NB4 (cell line): ENCODE measurements at regions not wholly inside any gene's neighbourhood (a gene's known extent, or its start where the extent isn't known, plus 50 kb on each side); places are given as distances from the start of the nearest gene placed in this dataset.

Experiments used
- DNase-seq: peaks from one replicate; pipeline ENCODE4 v3.0.0; 2010; ENCODE audit warnings: low read depth
- H3K4me3 ChIP-seq: one replicate; pipeline ENCODE4 v1.5.1; 2011; ENCODE audit warnings: mild to moderate bottlenecking, low read depth, low read length, moderate library complexity
- MYC ChIP-seq: IDR thresholded peaks from 2 replicates; pipeline ENCODE4 v1.6.1; 2011; ENCODE audit warnings: low read depth, low read length
- POLR2A ChIP-seq: IDR thresholded peaks from 2 replicates; pipeline ENCODE4 v1.6.1; 2011; ENCODE audit warnings: mild to moderate bottlenecking; ENCODE audit not compliant: insufficient read length; ENCODE audit errors: extremely low read depth
- TF ChIP-seq, protein P1 (sequence below): IDR thresholded peaks from 2 replicates; pipeline ENCODE4 v1.6.1; 2011; ENCODE audit warnings: low read depth, low read length
- TF ChIP-seq, protein P2 (sequence below): IDR thresholded peaks from one replicate; pipeline ENCODE4 v1.5.1; 2012; ENCODE audit warnings: low read depth, low read length

DNA sequence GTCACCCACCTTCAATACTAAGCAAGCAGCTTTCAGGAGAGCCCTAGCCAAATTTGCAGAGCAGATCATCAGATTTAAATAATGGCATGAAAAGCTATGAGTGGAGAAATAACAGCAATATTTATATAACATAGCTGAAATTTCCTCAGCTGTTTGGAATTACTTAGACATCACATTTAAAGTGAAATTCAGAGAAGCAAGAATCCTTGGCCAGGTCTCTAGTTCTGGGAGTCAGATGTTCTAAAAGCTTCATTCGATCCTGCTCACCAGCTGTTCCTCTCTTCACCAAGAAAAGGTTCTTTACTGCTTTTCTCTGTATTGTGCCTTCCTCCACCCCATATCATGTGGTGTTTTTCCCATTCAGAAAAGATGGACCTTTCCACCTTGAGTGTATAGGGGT is 152.3 kb upstream of the JAG1 start:
- DNase-seq = no peak

DNA sequence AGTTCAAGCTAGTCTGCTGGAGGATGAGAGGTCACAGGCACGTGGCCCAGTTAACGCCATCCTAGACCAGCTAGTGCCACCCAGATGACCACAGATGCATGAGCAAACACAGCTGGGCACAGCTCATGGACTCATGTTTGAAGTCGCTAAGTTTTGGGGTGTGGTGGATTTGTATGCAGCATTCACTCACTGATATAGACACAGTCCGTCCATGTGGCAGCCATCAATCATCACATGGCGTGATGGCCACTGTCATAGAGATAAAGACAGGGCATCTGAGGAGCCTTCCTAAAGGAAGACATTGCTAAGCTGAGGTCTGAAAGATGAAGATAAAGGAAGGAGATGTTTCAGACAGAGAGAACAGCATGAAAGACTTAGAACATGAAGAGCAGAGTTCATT is 154.4 kb upstream of the JAG1 start:
- TF ChIP-seq MYC = no peak
- TF ChIP-seq, protein P1, sequence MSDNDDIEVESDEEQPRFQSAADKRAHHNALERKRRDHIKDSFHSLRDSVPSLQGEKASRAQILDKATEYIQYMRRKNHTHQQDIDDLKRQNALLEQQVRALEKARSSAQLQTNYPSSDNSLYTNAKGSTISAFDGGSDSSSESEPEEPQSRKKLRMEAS = no peak
- TF ChIP-seq, protein P2, sequence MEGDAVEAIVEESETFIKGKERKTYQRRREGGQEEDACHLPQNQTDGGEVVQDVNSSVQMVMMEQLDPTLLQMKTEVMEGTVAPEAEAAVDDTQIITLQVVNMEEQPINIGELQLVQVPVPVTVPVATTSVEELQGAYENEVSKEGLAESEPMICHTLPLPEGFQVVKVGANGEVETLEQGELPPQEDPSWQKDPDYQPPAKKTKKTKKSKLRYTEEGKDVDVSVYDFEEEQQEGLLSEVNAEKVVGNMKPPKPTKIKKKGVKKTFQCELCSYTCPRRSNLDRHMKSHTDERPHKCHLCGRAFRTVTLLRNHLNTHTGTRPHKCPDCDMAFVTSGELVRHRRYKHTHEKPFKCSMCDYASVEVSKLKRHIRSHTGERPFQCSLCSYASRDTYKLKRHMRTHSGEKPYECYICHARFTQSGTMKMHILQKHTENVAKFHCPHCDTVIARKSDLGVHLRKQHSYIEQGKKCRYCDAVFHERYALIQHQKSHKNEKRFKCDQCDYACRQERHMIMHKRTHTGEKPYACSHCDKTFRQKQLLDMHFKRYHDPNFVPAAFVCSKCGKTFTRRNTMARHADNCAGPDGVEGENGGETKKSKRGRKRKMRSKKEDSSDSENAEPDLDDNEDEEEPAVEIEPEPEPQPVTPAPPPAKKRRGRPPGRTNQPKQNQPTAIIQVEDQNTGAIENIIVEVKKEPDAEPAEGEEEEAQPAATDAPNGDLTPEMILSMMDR = no peak
- no peak for TF ChIP-seq POLR2A
- H3K4me3 ChIP-seq = no peak overlapping the region
- no peak for DNase-seq

More for the DNA sequence above, 152.3 kb upstream of the JAG1 start:
- TF ChIP-seq, protein P1 = no peak
- TF ChIP-seq POLR2A = no peak
- no peak overlapping the region for H3K4me3 ChIP-seq

DNA sequence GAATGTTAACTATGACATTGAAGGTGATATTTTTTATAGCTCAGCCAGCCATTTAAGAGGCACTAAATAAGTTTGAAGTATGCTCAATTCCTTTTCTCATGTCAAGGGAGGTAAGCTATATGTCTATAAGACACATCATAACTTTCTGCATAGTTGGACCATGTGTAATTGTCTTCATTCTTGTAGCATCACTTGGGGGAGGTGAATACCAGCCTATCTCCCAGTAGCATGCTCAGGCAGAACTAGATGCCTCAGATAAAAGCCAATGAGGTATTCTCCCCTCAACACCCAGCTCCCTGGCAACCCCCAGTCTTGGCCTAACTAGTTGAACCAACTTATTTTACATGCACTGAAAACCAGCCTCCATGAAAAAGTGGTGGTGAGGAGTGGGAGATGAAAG is 158.3 kb upstream of the JAG1 start:
- no peak overlapping the region for H3K4me3 ChIP-seq
- no peak for DNase-seq
- TF ChIP-seq MYC = no peak
- TF ChIP-seq POLR2A = no peak
- TF ChIP-seq, protein P1 = no peak
- TF ChIP-seq, protein P2 = no peak

DNA sequence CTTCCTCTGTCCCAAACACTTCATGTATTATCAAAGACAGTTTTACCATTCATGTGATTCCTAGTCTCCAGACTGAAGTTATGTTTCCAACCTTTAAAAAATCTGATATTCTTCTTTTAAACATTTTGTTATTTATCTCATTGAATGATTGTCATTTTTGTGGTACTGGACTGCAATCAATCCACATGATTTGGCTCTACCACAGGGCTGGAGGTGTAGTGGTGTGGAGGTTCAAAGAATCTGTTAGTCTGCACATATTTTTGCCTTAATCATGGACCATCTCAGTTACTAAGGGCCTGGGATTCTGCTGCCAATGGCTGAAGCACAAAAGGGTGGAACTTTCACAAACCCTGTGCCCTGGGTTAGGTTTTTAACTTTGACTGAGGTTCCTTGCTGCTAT is 164.1 kb upstream of the JAG1 start:
- TF ChIP-seq, protein P2 = no peak
- TF ChIP-seq, protein P1 = no peak
- no peak for TF ChIP-seq POLR2A
- TF ChIP-seq MYC = no peak
- H3K4me3 ChIP-seq = no peak overlapping the region
- no peak for DNase-seq

DNA sequence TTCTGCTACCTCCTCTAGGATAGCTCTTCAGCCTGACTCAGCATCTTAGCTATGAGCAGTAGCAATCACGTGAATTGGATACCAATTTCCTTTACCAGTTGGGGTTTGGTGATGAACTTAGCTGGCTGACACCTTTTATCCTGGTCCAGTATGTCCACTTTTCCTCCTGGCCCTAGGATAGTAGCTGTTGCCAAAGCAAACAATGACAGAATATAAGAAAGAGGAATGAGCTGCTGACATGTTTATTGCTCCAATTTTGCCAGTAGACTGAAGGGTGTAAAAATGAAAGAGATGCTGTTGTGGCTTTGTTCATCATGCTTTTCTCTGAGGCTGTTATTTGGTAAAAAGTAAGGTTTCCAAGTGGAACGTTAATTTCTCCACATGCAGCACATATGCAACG is 168.3 kb upstream of the JAG1 start:
- DNase-seq = no peak
- no peak overlapping the region for H3K4me3 ChIP-seq
- TF ChIP-seq, protein P2 = no peak
- TF ChIP-seq MYC (no peak), POLR2A (no peak)
- TF ChIP-seq, protein P1 = no peak

DNA sequence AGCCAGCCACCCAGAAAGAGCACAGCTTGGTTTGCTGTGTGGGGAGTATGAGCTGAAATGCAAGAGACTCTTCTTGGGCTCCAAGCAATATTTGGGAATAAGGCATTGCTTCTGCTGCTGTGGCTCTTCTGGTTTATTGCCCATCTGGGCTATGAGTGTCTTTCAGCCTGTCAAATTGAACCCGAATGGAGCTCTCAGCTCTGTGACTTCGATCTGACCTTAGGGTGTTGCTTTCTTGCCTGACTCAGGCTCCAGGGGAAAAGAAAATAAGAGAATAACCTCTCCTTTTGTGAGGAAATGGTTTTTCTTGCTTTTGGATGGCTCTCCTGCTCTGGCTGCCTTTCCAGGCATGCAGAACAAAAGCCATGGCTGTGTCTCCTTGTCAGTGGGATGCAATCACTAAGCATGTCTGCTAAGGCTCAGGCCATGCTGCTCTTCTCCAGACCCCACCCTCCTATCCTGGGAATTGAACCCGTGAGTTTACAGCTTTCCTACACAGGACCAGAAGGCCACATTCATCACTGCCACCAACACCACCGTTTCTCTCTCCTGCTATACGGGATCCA is 169.4 kb upstream of the JAG1 start:
- no peak overlapping the region for H3K4me3 ChIP-seq
- no peak for DNase-seq
- no peak for TF ChIP-seq POLR2A
- TF ChIP-seq, protein P1 = no peak
- TF ChIP-seq, protein P2 = no peak
- TF ChIP-seq MYC = no peak
